DOHH2 (cell line): ENCODE measurements at regions not wholly inside any gene's neighbourhood (a gene's known extent, or its start where the extent isn't known, plus 50 kb on each side); places are given as distances from the start of the nearest gene placed in this dataset.

ENCODE experiments used
- CTCF ChIP-seq: fragments of 200-600 bp; sonication (generic); IDR thresholded peaks from one replicate; pipeline ENCODE4 v1.5.1; 2014; ENCODE audit warnings: antibody characterized with exemption, mild to moderate bottlenecking, low read depth, low read length; ENCODE audit not compliant: poor library complexity, severe bottlenecking
- EZH2phosphoT487 ChIP-seq: fragments of 200-600 bp; sonication (generic); IDR thresholded peaks from 2 replicates; pipeline ENCODE4 v1.6.1; 2017; ENCODE audit warnings: borderline replicate concordance, mild to moderate bottlenecking, antibody characterized with exemption, low read length, moderate library complexity, mixed read lengths

DNA sequence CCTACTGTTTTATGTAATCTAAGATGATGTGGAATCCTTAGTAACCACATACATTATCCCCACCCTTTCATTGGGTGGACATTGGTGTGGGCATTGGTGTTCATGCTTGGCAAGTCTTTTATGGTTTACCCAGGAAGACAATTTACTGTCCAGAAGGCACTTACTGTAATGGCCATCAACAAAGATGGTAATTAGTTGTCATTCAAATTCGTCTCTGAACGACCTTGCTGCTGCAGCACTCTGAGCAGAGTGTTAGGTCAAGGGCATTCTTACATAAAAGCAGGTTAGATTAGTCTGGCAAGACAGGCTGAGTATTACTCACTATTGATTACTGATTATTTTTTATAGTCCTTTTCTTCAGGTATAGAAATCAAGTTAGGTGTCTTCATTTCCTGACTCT is 447.9 kb downstream of the XIRP2 start:
- TF ChIP-seq CTCF (no peak), EZH2phosphoT487 (no peak)
